H1 (cell line): ENCODE measurements at regions not wholly inside any gene's neighbourhood (a gene's known extent, or its start where the extent isn't known, plus 50 kb on each side); places are given as distances from the start of the nearest gene placed in this dataset.

Experiments
- EZH2 ChIP-seq: fragments of 200-600 bp; sonication (generic); IDR thresholded peaks from 2 replicates; pipeline ENCODE4 v1.7.1; 2012; ENCODE audit warnings: low read depth, mild to moderate bottlenecking, moderate library complexity, low read length, inconsistent platforms; ENCODE audit not compliant: severe bottlenecking
- SP2 ChIP-seq: IDR thresholded peaks from 2 replicates; pipeline ENCODE4 v1.6.1; 2012; ENCODE audit warnings: mild to moderate bottlenecking, low read length, inconsistent platforms

DNA sequence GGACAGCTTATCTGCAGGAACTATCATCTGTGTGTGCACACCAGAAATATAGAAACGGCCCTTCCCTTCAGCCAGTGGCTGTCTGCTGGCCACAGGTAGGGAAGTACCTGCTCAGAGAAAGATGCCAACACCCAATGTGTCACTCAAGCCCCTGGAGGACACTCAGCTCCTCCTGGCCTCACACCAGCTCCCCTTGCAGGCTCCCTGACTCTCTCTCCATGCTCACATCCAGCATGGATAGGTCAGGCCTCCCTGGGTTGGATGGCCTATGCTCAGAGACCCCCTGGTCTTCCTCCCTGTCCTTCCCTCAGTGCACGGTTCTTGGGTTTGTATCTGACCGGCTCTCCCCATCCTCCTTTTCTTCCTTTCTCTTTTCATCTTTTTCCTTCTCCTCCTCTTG, 202.1 kb downstream of the BCL11B start (continued):
- no peak for TF ChIP-seq EZH2
- no peak for TF ChIP-seq SP2
- TF ChIP-seq, all 59 proteins: peak for 0
